SK-N-SH treated with all-trans-retinoic acid at 6 μM for 48 hours (cell line): ENCODE measurements at regions not wholly inside any gene's neighbourhood (a gene's known extent, or its start where the extent isn't known, plus 50 kb on each side); places are given as distances from the start of the nearest gene placed in this dataset.

Experiments
- ARNTL ChIP-seq: fragments of 450-650 bp; formaldehyde crosslinking; IDR thresholded peaks from 2 replicates; pipeline ENCODE4 v1.5.0; 2020; ENCODE audit warnings: low read depth, mild to moderate bottlenecking, moderate library complexity, borderline replicate concordance
- BACH2 ChIP-seq: fragments of 250-450 bp; sonication (Bioruptor Pico); IDR thresholded peaks from 2 replicates; pipeline ENCODE4 v1.9.0; 2021; ENCODE audit warnings: mild to moderate bottlenecking, borderline replicate concordance
- CSRNP3 ChIP-seq: fragments of 250-450 bp; sonication (Bioruptor Pico); IDR thresholded peaks from 2 replicates; pipeline ENCODE4 v1.5.1; 2021; ENCODE audit warnings: mild to moderate bottlenecking, moderate library complexity
- OSR1 ChIP-seq: fragments of 250-450 bp; sonication (Bioruptor Pico); IDR thresholded peaks from 2 replicates; pipeline ENCODE4 v1.8.0; 2022; ENCODE audit warnings: moderate library complexity, mild to moderate bottlenecking, inconsistent platforms
- RARB ChIP-seq: fragments of 250-450 bp; sonication (Bioruptor Pico); IDR thresholded peaks from 2 replicates; pipeline ENCODE4 v1.8.0; 2021; ENCODE audit warnings: mild to moderate bottlenecking, moderate library complexity
- ZFP30 ChIP-seq: fragments of 450-650 bp; formaldehyde crosslinking; IDR thresholded peaks from 2 replicates; pipeline ENCODE4 v1.5.0; 2022; ENCODE audit warnings: mild to moderate bottlenecking, moderate library complexity
- ZNF565 ChIP-seq: fragments of 450-650 bp; formaldehyde crosslinking; conservative IDR thresholded peaks from 2 replicates; pipeline ENCODE4 v1.5.0; 2020; ENCODE audit warnings: low read depth, mild to moderate bottlenecking, moderate library complexity
- ZNF70 ChIP-seq: fragments of 450-650 bp; formaldehyde crosslinking; IDR thresholded peaks from 2 replicates; pipeline ENCODE4 v1.5.0; 2020; ENCODE audit warnings: mild to moderate bottlenecking, moderate library complexity
- TF ChIP-seq, protein P1 (sequence below): fragments of 250-450 bp; sonication (Bioruptor Pico); IDR thresholded peaks from 2 replicates; pipeline ENCODE4 v1.5.0; 2020; ENCODE audit warnings: mild to moderate bottlenecking, moderate library complexity

GRCh38 chr2:8090748-8091700 is 590.8 kb upstream of the ID2 start:
- TF ChIP-seq, protein P1, sequence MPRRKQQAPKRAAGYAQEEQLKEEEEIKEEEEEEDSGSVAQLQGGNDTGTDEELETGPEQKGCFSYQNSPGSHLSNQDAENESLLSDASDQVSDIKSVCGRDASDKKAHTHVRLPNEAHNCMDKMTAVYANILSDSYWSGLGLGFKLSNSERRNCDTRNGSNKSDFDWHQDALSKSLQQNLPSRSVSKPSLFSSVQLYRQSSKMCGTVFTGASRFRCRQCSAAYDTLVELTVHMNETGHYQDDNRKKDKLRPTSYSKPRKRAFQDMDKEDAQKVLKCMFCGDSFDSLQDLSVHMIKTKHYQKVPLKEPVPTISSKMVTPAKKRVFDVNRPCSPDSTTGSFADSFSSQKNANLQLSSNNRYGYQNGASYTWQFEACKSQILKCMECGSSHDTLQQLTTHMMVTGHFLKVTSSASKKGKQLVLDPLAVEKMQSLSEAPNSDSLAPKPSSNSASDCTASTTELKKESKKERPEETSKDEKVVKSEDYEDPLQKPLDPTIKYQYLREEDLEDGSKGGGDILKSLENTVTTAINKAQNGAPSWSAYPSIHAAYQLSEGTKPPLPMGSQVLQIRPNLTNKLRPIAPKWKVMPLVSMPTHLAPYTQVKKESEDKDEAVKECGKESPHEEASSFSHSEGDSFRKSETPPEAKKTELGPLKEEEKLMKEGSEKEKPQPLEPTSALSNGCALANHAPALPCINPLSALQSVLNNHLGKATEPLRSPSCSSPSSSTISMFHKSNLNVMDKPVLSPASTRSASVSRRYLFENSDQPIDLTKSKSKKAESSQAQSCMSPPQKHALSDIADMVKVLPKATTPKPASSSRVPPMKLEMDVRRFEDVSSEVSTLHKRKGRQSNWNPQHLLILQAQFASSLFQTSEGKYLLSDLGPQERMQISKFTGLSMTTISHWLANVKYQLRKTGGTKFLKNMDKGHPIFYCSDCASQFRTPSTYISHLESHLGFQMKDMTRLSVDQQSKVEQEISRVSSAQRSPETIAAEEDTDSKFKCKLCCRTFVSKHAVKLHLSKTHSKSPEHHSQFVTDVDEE (CRISPR knock-in tag) = no peak
- no peak for TF ChIP-seq BACH2 (CRISPR knock-in tag)
- no peak for TF ChIP-seq ZNF565 (CRISPR knock-in tag)
- no peak for TF ChIP-seq CSRNP3 (CRISPR knock-in tag)
- TF ChIP-seq RARB (CRISPR knock-in tag) = no peak
- TF ChIP-seq ZNF70 = no peak
- TF ChIP-seq ARNTL (CRISPR knock-in tag) = no peak
- TF ChIP-seq ZFP30 = no peak
- no peak for TF ChIP-seq OSR1 (CRISPR knock-in tag)
